PC-9 (cell line): ENCODE measurements at regions not wholly inside any gene's neighbourhood (a gene's known extent, or its start where the extent isn't known, plus 50 kb on each side); places are given as distances from the start of the nearest gene placed in this dataset.

Experiments
- BruUV-seq: library from RNA; stranded (reverse); fragments of 400-500 nt; replicated peaks from 2 replicates; lab custom pipeline; 2021; lab: Mats Ljungman, UMichigan
- CTCF ChIA-PET: fragments of 300-600 bp; sonication (Branson Sonifier 250); formaldehyde crosslinking; loops from one replicate; lab custom pipeline; 2022; ENCODE audit warnings: antibody characterized with exemption; lab: Charles Lee
- POLR2A ChIA-PET: fragments of 300-600 bp; sonication (Branson Sonifier 250); formaldehyde crosslinking; loops from one replicate; lab custom pipeline; 2022; ENCODE audit warnings: antibody characterized with exemption; ENCODE audit not compliant: unreplicated experiment; lab: Charles Lee
- DNase-seq, 2 experiments: peaks; one replicate each; pipeline versions ENCODE4 v3.0.0 to v3.0.0-alpha.2; 2015 to 2022; ENCODE audit warnings: mixed read lengths in 1 of 2
- H2AFZ ChIP-seq: fragments of 200-600 bp; sonication (generic); 2 replicates; pipeline ENCODE4 v1.8.1; 2017; ENCODE audit warnings: antibody characterized with exemption
- H3F3A ChIP-seq: fragments of 200-600 bp; sonication (generic); 2 replicates; pipeline ENCODE4 v1.8.1; 2017; ENCODE audit warnings: antibody characterized with exemption, mild to moderate bottlenecking, low read depth; ENCODE audit not compliant: insufficient read depth
- H3K27ac ChIP-seq: fragments of 200-600 bp; sonication (generic); 2 replicates; pipeline ENCODE4 v1.6.1; 2016; ENCODE audit warnings: mixed run types
- H3K27me3 ChIP-seq: fragments of 200-600 bp; sonication (generic); 2 replicates; pipeline ENCODE4 v1.6.1; 2016; ENCODE audit warnings: low read depth, mixed run types; ENCODE audit not compliant: insufficient read depth
- H3K36me3 ChIP-seq: fragments of 200-600 bp; sonication (generic); 2 replicates; pipeline ENCODE4 v1.6.1; 2016; ENCODE audit warnings: low read depth, mixed run types
- H3K4me1 ChIP-seq: fragments of 200-600 bp; sonication (generic); replicated peaks from 2 replicates; pipeline ENCODE4 v1.6.1; 2016; ENCODE audit warnings: mixed run types; ENCODE audit not compliant: insufficient read depth
- H3K4me2 ChIP-seq: fragments of 200-600 bp; sonication (generic); 2 replicates; pipeline ENCODE4 v1.6.1; 2017; ENCODE audit warnings: mixed run types
- H3K4me3 ChIP-seq: fragments of 200-600 bp; sonication (generic); 2 replicates; pipeline ENCODE4 v1.6.1; 2016; ENCODE audit warnings: mixed run types
- H3K79me2 ChIP-seq: fragments of 200-600 bp; sonication (generic); 2 replicates; pipeline ENCODE4 v1.6.1; 2017; ENCODE audit warnings: low read depth, mixed run types
- H3K9me2 ChIP-seq: fragments of 200-600 bp; sonication (generic); 2 replicates; pipeline ENCODE4 v1.8.1; 2017; ENCODE audit warnings: mild to moderate bottlenecking; ENCODE audit not compliant: insufficient read depth
- H3K9me3 ChIP-seq: fragments of 200-600 bp; sonication (generic); 2 replicates; pipeline ENCODE4 v1.8.1; 2016; ENCODE audit warnings: low read depth; ENCODE audit not compliant: insufficient read depth
- H4K20me1 ChIP-seq: fragments of 200-600 bp; sonication (generic); 2 replicates; pipeline ENCODE4 v1.8.1; 2017; ENCODE audit not compliant: insufficient read depth
- CTCF ChIP-seq: fragments of 200-600 bp; sonication (generic); conservative IDR thresholded peaks from 2 replicates; pipeline ENCODE4 v1.6.1; 2017; ENCODE audit warnings: mixed run types, antibody characterized with exemption, mild to moderate bottlenecking, moderate library complexity
- EZH2 ChIP-seq: fragments of 200-600 bp; sonication (generic); IDR thresholded peaks from 2 replicates; pipeline ENCODE4 v1.8.0; 2017; ENCODE audit warnings: antibody characterized with exemption, low read depth
- intact Hi-C: fragments of 100-400 bp; cut with micrococcal nuclease; formaldehyde crosslinking; loops from one replicate; pipeline ENCODE4 v1.10.0; 2022; ENCODE audit not compliant: unreplicated experiment

GRCh38 chr9:84061613-84062193, 81.1 kb downstream of the RMI1 start:
- no peaks in the 10 kb centered on the region for H3K36me3 ChIP-seq
- DNase-seq = no peak
- BruUV-seq = no TSS peak
- no peak for TF ChIP-seq CTCF
- no peak for TF ChIP-seq EZH2
- intact Hi-C loops = no loop called here
- H3K4me2 ChIP-seq = no peak overlapping the region
- no peak overlapping the region for H3K4me3 ChIP-seq
- H3K9me3 ChIP-seq = no peaks in the 10 kb centered on the region
- H3K9me2 ChIP-seq = no peaks in the 10 kb centered on the region
- CTCF ChIA-PET = no interaction called here
- no peak overlapping the region for H3K27ac ChIP-seq
- no peaks in the 10 kb centered on the region for H3K27me3 ChIP-seq
- POLR2A ChIA-PET = no interaction called here
- no peaks in the 10 kb centered on the region for H3K79me2 ChIP-seq
- no peaks in the 10 kb centered on the region for H3K4me1 ChIP-seq
- no peaks in the 10 kb centered on the region for H3F3A ChIP-seq
- H4K20me1 ChIP-seq = no peaks in the 10 kb centered on the region
- H2AFZ ChIP-seq = no peak overlapping the region

GRCh38 chr9:84062538-84062937, 81.9 kb downstream of the RMI1 start:
- no peak overlapping the region for H3K4me3 ChIP-seq
- no peaks in the 10 kb centered on the region for H4K20me1 ChIP-seq
- H3K9me3 ChIP-seq = no peaks in the 10 kb centered on the region
- H3K79me2 ChIP-seq = no peaks in the 10 kb centered on the region
- H3K27me3 ChIP-seq = no peaks in the 10 kb centered on the region
- no peaks in the 10 kb centered on the region for H3K9me2 ChIP-seq
- ChIA-PET POLR2A (no interaction called here), CTCF (no interaction called here)
- H3F3A ChIP-seq = no peaks in the 10 kb centered on the region
- no peaks in the 10 kb centered on the region for H3K4me1 ChIP-seq
- DNase-seq = no peak
- no peak overlapping the region for H3K27ac ChIP-seq
- H3K4me2 ChIP-seq = no peak overlapping the region
- intact Hi-C loops = no loop called here
- BruUV-seq = no TSS peak
- H3K36me3 ChIP-seq = no peaks in the 10 kb centered on the region
- no peak for TF ChIP-seq EZH2
- no peak for TF ChIP-seq CTCF
- H2AFZ ChIP-seq = no peak overlapping the region

- no peak for DNase-seq
- intact Hi-C loops = no loop called here
- H3K9me3 ChIP-seq = no peaks in the 10 kb centered on the region
- ChIA-PET CTCF (no interaction called here), POLR2A (no interaction called here)
- no peaks in the 10 kb centered on the region for H3K27me3 ChIP-seq
- H3K36me3 ChIP-seq = no peaks in the 10 kb centered on the region
- no peak for TF ChIP-seq CTCF
- no peak for TF ChIP-seq EZH2
- H4K20me1 ChIP-seq = no peaks in the 10 kb centered on the region
- no peaks in the 10 kb centered on the region for H3K4me1 ChIP-seq
- no peaks in the 10 kb centered on the region for H3F3A ChIP-seq
- H3K4me3 ChIP-seq = no peak overlapping the region
- no peak overlapping the region for H2AFZ ChIP-seq
- no peak overlapping the region for H3K4me2 ChIP-seq
- no peak overlapping the region for H3K27ac ChIP-seq
- peaks cover 5% of the 10 kb centered on the region; the same call in 1 of the 2 replicates for H3K9me2 ChIP-seq
- no TSS peak for BruUV-seq
- H3K79me2 ChIP-seq = no peaks in the 10 kb centered on the region
These were observed 87.2 kb downstream of the RMI1 start for GRCh38 chr9:84067821-84068220.
